Activated naive CD8-positive, alpha-beta T cell treated with anti-CD3 and anti-CD28 coated beads, Interleukin-2, amount 50 U/mL, for 16 hours (primary cell): ENCODE measurements at regions not wholly inside any gene's neighbourhood (a gene's known extent, or its start where the extent isn't known, plus 50 kb on each side); places are given as distances from the start of the nearest gene placed in this dataset.

Source experiments
- DNase-seq: peaks from one replicate; pipeline ENCODE4 v3.0.0-alpha.2; 2020; ENCODE audit warnings: low read depth, low spot score

GRCh38 chr5:174335682-174336364 lies 290.3 kb downstream of the NSG2 start:
- DNase-seq = no peak

GRCh38 chr5:174336479-174336878 lies 291.0 kb downstream of the NSG2 start:
- no peak for DNase-seq

- no peak for DNase-seq
Measured at GRCh38 chr5:174337276-174338184, 292.0 kb downstream of the NSG2 start.

GRCh38 chr5:174338185-174339010 lies 292.9 kb downstream of the NSG2 start:
- no peak for DNase-seq

GRCh38 chr5:174339130-174339529 lies 293.6 kb downstream of the NSG2 start:
- no peak for DNase-seq

GRCh38 chr5:174340226-174340625 lies 294.7 kb downstream of the NSG2 start:
- DNase-seq = no peak

- no peak for DNase-seq
Measured at GRCh38 chr5:174342696-174343095, 297.2 kb downstream of the NSG2 start.

GRCh38 chr5:174343826-174344225 lies 298.3 kb downstream of the NSG2 start:
- DNase-seq = no peak

GRCh38 chr5:174344335-174344734 lies 298.8 kb downstream of the NSG2 start:
- DNase-seq = no peak

GRCh38 chr5:174347183-174347582 lies 301.7 kb downstream of the NSG2 start:
- no peak for DNase-seq

GRCh38 chr5:174348311-174348981 lies 302.9 kb downstream of the NSG2 start:
- no peak for DNase-seq

GRCh38 chr5:174352681-174353080 lies 307.2 kb downstream of the NSG2 start:
- DNase-seq = no peak

GRCh38 chr5:174354571-174354970 lies 309.1 kb downstream of the NSG2 start:
- no peak for DNase-seq

- DNase-seq = no peak
Measured at GRCh38 chr5:174355208-174355612, 309.7 kb downstream of the NSG2 start.

- no peak for DNase-seq
Measured at GRCh38 chr5:174355995-174356394, 310.5 kb downstream of the NSG2 start.

GRCh38 chr5:174356536-174356935 lies 311.0 kb downstream of the NSG2 start:
- no peak for DNase-seq

GRCh38 chr5:174358276-174358675 lies 312.8 kb downstream of the NSG2 start:
- DNase-seq = no peak

- no peak for DNase-seq
Measured at GRCh38 chr5:174359071-174359470, 313.6 kb downstream of the NSG2 start.

- no peak for DNase-seq
Measured at GRCh38 chr5:174362514-174362913, 317.0 kb downstream of the NSG2 start.

GRCh38 chr5:174363934-174364333 lies 318.4 kb downstream of the NSG2 start:
- no peak for DNase-seq

- DNase-seq = no peak
Measured at GRCh38 chr5:174364676-174365075, 319.2 kb downstream of the NSG2 start.
